GM21423 (cell line): ENCODE measurements at regions not wholly inside any gene's neighbourhood (a gene's known extent, or its start where the extent isn't known, plus 50 kb on each side); places are given as distances from the start of the nearest gene placed in this dataset.

Source experiments
- ATAC-seq: cut with Tn5 transposase; IDR thresholded peaks from one replicate; pipeline ENCODE4 v1.9.1; 2021; ENCODE audit warnings: mild to moderate bottlenecking, moderate library complexity; ENCODE audit not compliant: unreplicated experiment

DNA sequence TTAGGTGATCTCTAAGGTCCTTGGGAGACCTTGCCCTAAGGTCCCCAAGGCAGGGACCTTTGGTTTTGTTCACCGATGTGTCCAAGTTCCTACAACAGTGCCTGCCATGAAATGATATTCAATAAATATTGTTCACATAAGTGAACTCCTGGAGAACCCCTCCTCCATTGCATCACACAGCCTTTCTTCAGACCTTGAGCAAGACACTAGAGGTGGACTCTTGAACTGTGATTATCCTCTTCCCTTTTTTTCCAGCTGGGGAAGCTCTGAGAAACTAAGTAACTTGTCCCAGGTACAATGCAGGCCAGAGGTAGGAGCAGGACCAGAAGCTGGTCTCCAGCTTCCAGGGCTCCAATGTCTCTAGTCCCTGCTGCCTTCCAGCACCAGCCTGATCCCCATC is 76.6 kb upstream of the LMO1 start:
- ATAC-seq = no peak

DNA sequence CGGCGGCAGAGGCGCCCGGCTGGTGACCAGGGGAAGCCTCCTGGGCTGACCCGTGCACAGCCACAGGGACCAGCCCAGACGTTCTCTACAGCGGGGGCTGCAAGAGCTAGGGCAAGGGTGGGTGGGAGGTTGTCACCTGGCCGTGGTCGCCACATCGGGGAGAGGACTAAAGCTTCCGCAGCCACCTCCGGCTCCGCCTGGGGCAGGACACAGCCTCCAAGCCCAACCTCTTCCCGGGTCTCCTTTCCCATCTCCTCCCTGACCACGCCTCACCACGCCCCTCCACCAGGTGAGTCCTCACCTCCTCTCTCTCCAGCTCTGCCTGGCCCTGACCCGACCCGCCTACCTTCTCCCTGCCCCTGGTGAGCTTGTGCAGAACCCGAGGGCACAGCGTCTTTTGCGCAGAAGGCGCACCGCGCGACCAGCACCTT is 75.9 kb upstream of the LMO1 start:
- no peak for ATAC-seq

DNA sequence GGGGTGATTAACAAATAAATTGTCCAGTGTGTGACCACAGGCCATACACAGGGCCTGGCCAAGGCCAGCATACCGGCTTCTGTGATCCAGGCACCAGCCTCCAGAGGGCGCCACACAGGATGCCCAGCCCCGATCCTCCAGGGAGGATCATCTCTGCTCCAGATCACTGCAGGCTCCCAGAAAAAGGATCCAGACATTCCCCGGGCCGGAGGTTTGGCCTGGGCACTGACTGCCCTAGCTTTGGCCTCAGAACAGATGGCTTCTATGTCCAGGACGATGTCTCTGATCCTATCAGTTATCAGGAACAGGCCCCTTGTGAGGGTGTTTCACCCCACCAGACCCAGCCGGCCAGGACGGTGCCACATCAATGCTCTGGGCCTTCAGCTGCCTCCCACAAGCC is 74.5 kb upstream of the LMO1 start:
- no peak for ATAC-seq

DNA sequence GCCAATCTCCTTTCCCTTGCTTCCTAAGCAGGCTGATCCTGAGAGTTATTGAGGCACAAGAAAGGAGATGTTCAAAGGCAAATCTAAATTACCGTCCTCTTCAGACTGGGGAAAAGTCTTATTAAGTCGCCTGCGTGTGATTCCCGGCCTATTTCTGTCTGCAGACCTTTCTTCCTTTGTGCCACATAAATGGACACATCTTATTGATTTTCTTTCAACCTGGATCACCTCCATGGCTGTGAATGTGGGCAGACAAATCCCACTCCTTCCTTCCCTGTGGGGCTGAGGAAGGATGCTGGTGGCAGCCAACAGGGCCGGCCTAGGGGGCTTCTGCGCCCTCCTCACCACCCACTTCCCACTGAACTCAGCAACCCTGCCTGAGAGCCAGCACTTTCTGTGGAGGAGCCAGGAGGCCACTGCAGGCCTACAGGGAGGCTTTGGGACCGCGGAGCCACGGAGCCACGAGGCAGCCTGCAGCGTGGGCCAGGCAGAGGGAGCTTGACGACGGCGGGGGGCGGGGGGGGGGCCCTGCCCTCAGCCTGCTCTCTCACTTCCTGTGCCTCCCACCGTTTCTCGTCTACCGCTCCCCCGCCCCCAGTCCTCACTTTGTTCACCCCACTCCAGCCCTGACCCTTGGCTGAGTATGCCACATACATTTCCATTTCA is 73.6 kb upstream of the LMO1 start:
- no peak for ATAC-seq

DNA sequence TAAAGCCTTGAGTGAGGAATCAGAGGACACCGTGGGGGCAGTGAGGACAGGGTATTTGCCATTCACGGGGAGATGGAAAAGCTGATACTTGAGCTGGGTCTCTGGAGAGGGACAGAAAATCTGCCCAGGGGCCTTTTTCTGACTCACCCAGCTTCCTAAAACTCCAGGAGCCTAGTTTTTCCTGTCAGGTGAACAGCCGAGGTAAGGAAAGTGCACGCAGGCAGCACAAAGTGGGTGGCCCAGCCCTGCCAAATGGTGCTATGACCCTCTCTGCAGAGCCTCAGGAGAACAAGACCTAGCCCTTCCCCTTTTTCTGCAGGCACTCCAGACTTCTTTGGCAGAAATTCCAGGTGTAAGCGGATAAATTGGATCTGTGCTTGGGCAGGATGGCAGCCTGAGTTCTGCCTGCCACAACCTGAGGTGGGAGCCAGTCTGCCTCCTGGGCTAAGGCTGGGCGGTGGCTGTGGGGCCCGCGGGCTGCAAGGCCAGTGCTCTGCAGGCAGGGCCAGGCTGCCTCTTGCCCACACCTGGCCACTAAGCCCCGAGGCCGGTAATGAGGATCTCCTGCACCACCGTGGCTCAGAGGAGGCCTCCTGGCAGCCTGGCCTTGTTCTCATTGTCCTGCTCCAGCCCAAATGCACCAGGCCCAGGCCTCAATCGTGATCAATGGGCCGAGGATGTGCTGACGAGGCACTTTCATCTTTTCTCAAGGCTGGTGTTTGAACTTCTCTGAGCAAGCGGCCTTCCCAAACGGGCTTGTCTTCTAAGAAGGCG is 72.9 kb upstream of the LMO1 start:
- ATAC-seq = no peak

DNA sequence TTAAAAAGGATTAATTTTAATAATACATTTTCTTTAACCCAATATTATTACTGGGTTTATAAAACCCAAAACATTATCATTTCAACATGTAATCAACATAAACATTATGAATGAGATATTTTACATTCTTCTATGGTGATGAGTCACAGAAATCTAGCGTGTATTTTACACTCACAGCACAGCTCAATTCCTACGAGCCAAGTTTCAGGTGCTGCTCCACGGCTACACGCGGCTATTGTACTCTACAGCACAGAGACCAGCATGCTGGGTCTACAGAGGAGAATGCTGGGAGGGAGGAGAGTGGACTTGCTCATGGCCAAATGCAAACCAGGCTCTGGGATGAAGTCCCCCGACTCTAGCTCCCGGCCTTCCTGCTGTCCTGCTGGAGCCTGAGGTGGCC is 72.0 kb upstream of the LMO1 start:
- ATAC-seq = no peak

DNA sequence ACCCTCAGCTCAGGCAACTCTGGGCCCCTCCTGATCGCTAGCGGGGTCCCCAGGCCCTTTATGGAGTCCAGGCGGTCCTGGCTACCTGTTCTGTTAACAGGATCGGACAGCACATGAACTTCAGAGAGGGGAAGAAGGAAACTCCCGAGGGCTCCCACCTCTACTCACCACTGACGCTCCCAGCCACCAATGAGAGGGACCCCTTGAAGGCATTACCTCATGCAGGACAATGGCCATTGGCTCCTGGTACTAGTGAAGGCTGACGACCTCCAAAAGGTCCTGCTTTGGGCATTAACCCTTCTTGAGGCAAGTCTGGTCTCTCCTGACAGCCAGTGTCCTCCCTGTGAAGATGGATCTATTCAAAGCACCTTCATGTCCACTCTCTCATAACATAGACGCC is 71.5 kb upstream of the LMO1 start:
- ATAC-seq = no peak

DNA sequence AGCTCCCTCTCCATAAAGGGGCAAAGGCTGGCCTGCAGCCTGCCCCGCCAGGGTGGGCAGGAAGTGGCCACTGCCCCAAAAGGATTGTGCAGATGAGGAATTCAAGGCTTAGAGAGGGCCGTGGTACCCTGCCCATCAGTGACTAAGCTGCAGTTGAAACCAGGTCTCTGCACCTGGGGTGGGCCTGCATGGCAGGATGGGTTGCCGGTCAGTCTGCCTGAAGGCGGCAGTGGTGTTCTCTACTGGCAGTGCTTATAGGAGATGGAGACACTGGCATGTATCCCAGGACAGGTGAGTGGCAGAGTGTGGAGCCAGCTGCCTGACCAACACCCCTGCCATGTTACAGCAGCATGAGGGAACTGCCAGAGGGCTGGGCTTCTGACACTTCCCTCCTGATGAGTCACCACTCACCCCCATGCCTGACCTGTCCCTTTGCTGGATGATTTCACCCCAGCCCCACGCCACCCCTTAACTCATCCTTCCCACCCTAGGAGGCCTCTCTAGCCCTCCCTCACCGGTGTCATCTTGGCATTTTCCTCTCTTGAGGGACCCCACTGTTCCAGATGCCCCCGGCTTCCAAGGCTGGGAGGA is 70.2 kb upstream of the LMO1 start:
- ATAC-seq = no peak

DNA sequence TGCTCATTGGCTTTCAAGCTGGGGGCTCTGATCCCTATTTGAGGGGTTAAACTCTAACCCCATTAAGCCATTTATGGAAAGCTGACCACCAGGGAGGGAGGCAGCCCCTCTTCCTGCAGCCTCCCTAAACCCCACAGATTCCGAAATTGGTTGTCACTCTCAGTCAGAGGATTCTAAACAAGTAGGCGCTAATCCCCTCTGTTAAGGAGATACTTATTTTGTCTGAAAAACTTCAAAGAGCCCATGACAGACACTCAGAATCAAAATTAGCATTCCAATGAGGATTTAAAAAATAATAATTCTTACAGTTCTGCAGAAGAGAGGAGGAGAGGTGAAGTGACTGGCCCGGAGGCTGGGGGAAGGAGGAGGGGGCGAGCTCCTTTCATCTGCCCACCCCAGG is 69.7 kb upstream of the LMO1 start:
- no peak for ATAC-seq

DNA sequence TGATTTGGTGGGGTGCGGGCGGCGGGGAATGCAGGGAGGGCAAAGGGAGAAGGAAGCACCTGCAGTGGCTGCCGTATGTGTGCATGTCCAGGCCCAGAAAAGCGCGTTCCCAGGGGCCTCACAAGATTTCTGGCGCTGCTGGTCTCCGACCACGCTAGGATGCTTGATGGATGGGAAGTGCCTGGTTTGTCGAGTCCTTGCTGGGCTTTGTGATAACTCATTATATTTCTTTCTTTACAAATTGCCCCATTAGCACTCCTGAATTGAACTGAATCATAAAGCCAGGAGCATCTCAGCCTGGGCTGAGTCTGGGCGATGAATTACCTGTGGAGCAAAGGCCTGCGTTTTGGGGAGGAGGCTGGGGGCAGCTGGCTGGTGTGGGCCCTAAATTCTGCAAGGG is 69.2 kb upstream of the LMO1 start:
- ATAC-seq = no peak

DNA sequence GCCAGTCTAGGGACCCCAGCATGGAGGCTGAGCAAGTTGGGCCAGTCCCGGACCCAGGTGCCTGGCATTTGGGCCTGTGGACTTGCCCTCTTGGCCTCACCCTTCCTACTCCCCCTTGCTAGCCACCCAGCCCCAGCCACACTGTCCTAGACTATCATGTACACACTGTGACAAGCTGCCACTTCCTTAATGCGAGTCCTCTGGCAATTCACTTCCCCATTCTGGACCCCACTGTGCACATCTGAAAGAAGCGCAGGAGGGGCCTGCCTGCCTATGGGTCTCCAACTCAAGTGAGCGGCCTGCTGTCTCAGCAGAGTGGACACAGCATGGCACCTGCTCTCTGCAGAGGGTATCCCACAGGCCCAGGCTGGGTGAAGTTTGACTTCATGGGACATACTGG is 68.5 kb upstream of the LMO1 start:
- ATAC-seq = no peak

DNA sequence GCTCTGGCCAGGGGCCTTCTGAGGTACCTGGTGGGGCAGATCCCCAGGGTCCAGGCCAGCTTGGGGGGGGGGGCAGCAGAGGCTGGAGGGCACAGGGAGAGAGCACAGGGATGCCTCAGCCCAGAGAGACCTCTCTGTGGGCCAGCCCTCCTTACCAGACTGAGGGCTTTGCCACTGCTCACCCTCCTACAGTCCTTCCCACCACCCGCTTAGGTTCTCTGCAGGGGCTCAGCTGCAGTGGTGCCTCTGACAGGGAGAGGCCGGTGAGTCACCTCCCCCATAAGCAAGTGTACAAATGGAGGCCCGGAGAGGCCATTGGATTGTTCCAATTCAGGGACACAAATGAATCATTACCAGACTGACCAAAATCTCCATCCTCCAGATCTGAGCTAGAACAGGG is 68.1 kb upstream of the LMO1 start:
- ATAC-seq = no peak

DNA sequence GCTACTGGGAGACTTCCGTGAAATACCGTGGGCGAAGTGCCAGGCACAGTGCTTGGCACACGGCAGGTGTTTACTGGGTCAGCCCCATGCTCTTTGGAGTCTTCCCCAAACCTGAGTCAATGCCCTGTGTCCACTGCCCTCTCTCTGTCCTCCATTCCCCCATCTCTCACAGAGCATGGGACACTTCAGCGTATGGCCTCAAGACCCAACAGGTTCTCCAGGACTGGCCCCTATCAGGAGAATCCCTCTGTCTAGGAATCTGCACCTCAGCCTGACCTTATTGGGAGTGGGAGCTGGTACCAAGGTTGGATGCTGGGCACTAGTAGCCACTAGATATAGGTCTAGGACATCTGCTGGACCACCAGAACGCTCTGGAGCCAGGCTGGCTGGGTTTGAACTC is 67.2 kb upstream of the LMO1 start:
- ATAC-seq = no peak

DNA sequence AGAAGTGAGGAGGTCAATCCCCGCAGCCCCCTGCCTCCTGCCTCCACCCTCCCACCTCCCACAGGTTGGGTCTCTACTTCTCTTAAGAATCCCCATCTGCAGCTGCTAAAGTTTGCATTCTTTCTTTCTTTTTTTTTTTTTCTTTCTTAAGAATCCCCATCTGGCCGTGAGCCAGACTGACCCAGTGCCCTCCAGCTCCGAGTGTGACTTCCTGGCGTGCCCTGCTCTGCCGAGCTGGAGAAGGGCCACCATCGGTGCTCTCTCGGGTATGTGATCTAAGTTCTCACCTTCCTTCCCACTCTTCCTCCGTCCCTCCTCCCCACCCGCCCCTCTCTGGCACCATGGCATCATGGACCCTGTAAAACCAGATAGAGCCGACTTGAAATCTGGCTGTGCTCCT is 66.7 kb upstream of the LMO1 start:
- no peak for ATAC-seq

DNA sequence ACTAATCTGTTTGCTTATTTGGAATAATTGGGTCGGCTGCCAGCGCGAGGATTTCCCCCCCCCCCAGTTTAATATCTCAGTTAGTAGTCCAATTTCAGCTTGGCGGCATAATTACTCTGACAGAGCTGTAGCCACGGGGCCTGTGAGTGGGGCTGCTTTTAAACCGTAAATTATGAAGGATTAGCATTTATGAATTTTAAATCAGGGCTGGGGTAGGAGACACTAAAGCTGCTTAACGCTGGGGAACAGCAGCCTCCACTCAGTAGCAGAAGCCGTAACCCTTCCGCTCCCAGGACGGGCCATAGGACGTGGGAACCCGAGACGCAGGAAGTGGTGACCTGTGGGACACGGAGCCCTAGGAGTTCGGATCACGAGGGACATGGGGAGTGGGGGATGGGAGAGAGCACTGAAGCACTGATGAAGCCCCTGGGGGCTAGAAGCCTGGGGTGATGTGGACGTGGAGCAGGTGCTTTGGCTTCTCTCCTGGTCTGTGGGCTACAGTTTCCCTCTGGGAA is 66.2 kb upstream of the LMO1 start:
- no peak for ATAC-seq

DNA sequence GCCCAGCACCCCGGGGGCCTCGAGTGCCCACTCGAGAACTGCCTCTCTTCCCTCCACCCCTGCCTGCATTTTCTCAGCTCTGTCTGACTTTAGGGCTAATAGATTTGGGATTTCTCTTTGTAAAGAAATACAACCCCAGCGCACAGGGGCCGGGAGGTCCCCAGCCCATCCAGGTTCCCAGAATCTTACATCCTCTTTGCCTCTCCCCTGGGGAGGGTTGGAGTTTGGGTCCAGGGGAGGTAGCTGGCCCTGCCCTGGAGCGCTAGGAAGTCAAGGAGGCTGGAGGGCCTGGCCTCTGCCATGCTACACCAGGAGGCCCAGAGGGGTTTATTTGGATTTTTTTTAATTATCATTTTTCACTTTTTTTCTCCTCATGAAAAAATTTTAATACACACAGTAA is 65.7 kb upstream of the LMO1 start:
- no peak for ATAC-seq

DNA sequence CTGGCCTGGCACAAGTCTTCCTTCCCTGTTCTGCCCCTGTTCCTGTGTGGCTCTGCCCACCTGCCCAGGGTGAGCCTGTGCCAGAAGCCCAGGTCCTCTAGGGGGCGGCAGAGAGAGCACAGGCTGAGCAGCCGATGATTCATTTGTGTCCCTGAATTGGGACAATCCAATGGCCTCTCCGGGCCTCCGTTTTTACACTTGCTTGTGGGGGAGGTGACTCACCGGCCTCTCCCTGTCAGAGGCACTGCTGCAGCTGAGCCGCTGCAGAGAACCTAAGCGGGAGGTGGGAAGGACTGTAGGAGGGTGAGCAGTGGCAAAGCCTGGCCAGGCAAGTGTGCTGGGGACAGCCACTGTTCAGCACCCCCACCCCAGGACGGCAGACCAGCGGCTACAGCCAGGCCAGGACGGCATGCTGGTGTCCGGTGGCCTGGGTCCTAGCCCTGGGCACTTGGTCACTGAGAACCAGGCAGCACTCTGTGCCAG is 65.2 kb upstream of the LMO1 start:
- peak; percentile 60 for ATAC-seq

DNA sequence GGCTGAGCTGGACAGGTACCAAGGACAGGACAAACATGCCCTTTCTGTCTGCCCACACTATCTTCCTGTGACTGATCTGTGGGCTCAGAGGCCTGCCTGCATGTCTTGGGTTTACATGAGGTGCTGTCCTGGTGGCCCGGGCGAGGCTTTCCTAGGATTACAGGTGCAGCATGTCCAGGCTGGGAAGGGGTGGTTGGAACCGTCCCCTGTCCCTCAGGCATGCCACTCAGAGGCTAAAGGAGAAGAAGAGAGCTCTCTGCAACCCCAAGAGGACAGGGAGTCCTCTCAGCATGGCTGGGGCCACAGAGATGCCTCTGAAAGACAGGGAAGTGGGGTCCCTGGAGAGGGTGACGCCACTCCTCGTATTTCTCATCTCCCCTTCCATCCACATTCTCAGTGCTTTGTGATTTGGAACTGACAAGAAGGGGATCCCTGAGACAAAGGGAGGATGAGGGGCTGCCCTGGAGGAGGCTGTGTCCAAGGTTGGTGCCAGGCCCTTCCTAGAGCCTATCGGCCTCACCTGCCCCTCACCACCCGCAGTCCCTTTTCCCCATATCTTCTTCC is 64.6 kb upstream of the LMO1 start:
- ATAC-seq = no peak

DNA sequence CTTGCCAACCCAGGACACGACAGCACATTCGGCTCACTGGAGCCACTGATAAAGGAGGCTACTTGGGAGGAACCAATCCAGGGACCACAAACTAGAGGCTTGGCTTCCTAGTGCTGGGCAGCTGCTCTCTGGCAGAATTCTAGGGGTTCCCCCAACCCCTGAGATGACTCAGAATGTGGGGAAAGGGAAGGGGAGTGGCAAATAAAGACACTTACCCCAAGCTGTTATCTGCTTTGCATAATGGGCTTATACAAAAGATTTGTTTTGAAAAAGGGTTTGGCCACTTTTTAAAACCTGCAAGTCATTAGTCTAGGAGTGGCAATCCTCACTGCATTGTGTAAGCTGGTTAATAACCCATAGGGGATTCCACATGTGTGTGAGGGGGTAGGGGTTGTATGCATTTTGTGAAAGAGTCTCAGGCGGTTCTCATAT is 64.1 kb upstream of the LMO1 start:
- ATAC-seq = peak; percentile 66

DNA sequence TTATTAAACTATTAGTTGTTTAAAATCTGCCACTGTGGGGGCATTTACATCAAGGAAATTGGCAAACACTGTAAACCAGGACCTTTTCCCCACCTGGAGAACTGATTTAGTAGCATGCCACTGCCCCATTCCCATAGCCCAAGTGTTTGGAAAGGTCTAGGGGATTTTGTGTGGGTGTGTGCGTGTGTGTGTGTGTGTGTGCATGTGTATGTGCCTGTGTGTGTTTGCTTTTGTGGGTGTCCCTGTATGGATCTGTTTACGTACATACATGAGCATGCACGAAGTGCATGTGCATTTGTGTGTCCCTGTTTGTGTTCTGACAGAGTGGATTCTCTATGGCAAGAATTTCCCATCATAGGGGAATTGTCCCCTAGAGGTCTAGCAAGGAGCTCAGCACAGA is 62.7 kb upstream of the LMO1 start:
- no peak for ATAC-seq

DNA sequence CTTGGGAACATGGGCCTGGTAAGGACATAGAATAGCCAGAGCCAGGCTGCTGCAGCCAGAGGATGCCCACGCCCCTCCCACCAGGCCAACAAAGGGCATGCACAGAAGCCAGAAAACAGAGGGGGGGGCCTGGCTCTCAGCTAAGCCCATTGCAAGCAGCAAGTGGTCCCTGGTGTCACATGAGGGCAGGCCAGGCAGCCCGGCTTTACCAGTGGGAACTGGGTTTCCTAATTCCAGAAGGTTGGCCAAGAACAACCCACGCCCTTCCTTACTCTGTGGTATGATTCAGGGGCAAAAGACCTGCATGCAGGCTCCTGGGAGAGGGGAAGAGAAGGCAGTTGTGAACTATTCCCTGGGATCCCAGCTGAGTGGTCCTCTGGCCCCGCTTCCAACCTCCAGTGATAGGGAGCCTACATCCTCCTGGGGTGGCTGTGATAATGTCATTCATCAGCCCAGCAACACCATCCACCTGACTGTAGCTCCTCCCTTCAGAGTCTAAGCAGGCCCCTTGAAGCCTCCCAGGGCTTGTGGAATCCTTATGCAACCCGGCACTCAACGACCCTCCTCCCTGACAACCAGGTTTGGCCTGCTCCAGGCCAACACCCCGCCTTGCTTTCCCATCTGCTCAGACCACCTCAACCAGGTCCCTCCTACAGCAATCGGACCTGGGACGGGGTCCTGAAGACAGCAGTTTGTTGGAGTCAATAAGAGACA is 62.1 kb upstream of the LMO1 start:
- ATAC-seq = no peak
